SK-N-SH treated with all-trans-retinoic acid at 6 μM for 48 hours (cell line): ENCODE measurements at regions not wholly inside any gene's neighbourhood (a gene's known extent, or its start where the extent isn't known, plus 50 kb on each side); places are given as distances from the start of the nearest gene placed in this dataset.

Experiments
- ATAC-seq: fragments of 200-7000 bp; cut with Tn5 transposase; 3 replicates; pipeline ENCODE4 v1.9.1; 2020; ENCODE audit warnings: mild to moderate bottlenecking, moderate library complexity
- ARNTL ChIP-seq: fragments of 450-650 bp; formaldehyde crosslinking; IDR thresholded peaks from 2 replicates; pipeline ENCODE4 v1.5.0; 2020; ENCODE audit warnings: low read depth, mild to moderate bottlenecking, moderate library complexity, borderline replicate concordance
- BACH2 ChIP-seq: fragments of 250-450 bp; sonication (Bioruptor Pico); IDR thresholded peaks from 2 replicates; pipeline ENCODE4 v1.9.0; 2021; ENCODE audit warnings: mild to moderate bottlenecking, borderline replicate concordance
- CREB5 ChIP-seq: fragments of 250-450 bp; sonication (Bioruptor Pico); IDR thresholded peaks from 2 replicates; pipeline ENCODE4 v1.5.1; 2020; ENCODE audit warnings: low read depth, mild to moderate bottlenecking, moderate library complexity
- CSDC2 ChIP-seq: fragments of 250-450 bp; sonication (Bioruptor Pico); IDR thresholded peaks from 2 replicates; pipeline ENCODE4 v1.5.0; 2020; ENCODE audit warnings: mild to moderate bottlenecking, moderate library complexity
- CSRNP3 ChIP-seq: fragments of 250-450 bp; sonication (Bioruptor Pico); IDR thresholded peaks from 2 replicates; pipeline ENCODE4 v1.5.1; 2021; ENCODE audit warnings: mild to moderate bottlenecking, moderate library complexity
- ESRRG ChIP-seq: fragments of 250-450 bp; sonication (Bioruptor Pico); IDR thresholded peaks from 2 replicates; pipeline ENCODE4 v1.6.1; 2021; ENCODE audit warnings: mild to moderate bottlenecking
- ISL1 ChIP-seq: fragments of 250-450 bp; sonication (Bioruptor Pico); IDR thresholded peaks from 2 replicates; pipeline ENCODE4 v2.1.2; 2022; ENCODE audit warnings: mild to moderate bottlenecking, moderate library complexity
- OSR1 ChIP-seq: fragments of 250-450 bp; sonication (Bioruptor Pico); IDR thresholded peaks from 2 replicates; pipeline ENCODE4 v1.8.0; 2022; ENCODE audit warnings: moderate library complexity, mild to moderate bottlenecking, inconsistent platforms
- PATZ1 ChIP-seq: fragments of 250-450 bp; sonication (Bioruptor Pico); IDR thresholded peaks from 2 replicates; pipeline ENCODE4 v1.8.0; 2020; ENCODE audit warnings: mild to moderate bottlenecking, moderate library complexity, borderline replicate concordance
- POU6F1 ChIP-seq: fragments of 250-450 bp; sonication (Bioruptor Pico); IDR thresholded peaks from 2 replicates; pipeline ENCODE4 v1.8.0; 2021; ENCODE audit warnings: low read depth, mild to moderate bottlenecking, moderate library complexity, borderline replicate concordance
- PPARA ChIP-seq: fragments of 250-450 bp; sonication (Bioruptor Pico); IDR thresholded peaks from 2 replicates; pipeline ENCODE4 v1.5.0; 2020; ENCODE audit warnings: mild to moderate bottlenecking, borderline replicate concordance
- RARB ChIP-seq: fragments of 250-450 bp; sonication (Bioruptor Pico); IDR thresholded peaks from 2 replicates; pipeline ENCODE4 v1.8.0; 2021; ENCODE audit warnings: mild to moderate bottlenecking, moderate library complexity
- SNAI2 ChIP-seq: fragments of 250-450 bp; sonication (Bioruptor Pico); IDR thresholded peaks from 2 replicates; pipeline ENCODE4 v1.5.0; 2020; ENCODE audit warnings: mild to moderate bottlenecking, moderate library complexity
- TOX ChIP-seq: fragments of 250-450 bp; sonication (Bioruptor Pico); IDR thresholded peaks from 2 replicates; pipeline ENCODE4 v1.8.0; 2021; ENCODE audit warnings: mild to moderate bottlenecking, moderate library complexity, borderline replicate concordance
- TSHZ2 ChIP-seq: fragments of 250-450 bp; sonication (Bioruptor Pico); IDR thresholded peaks from 2 replicates; pipeline ENCODE4 v1.5.0; 2020; ENCODE audit warnings: mild to moderate bottlenecking, moderate library complexity
- ZC3H10 ChIP-seq: fragments of 250-450 bp; sonication (Bioruptor Pico); IDR thresholded peaks from 2 replicates; pipeline ENCODE4 v1.5.1; 2021; ENCODE audit warnings: mild to moderate bottlenecking, moderate library complexity
- ZFP3 ChIP-seq: fragments of 250-450 bp; sonication (Bioruptor Pico); IDR thresholded peaks from 2 replicates; pipeline ENCODE4 v1.5.0; 2020; ENCODE audit warnings: mild to moderate bottlenecking, moderate library complexity
- ZNF565 ChIP-seq: fragments of 450-650 bp; formaldehyde crosslinking; conservative IDR thresholded peaks from 2 replicates; pipeline ENCODE4 v1.5.0; 2020; ENCODE audit warnings: low read depth, mild to moderate bottlenecking, moderate library complexity
- ZNF70 ChIP-seq: fragments of 450-650 bp; formaldehyde crosslinking; IDR thresholded peaks from 2 replicates; pipeline ENCODE4 v1.5.0; 2020; ENCODE audit warnings: mild to moderate bottlenecking, moderate library complexity
- ZNF8 ChIP-seq: fragments of 450-650 bp; formaldehyde crosslinking; IDR thresholded peaks from 2 replicates; pipeline ENCODE4 v1.5.0; 2020; ENCODE audit warnings: mild to moderate bottlenecking, moderate library complexity

GRCh38 chr5:82414041-82414388, 135.9 kb upstream of the RPS23 start:
- TF ChIP-seq BACH2 (no peak), ARNTL (CRISPR knock-in tag) (no peak), ZNF565 (no peak), RARB (CRISPR knock-in tag) (no peak), OSR1 (CRISPR knock-in tag) (no peak), SNAI2 (CRISPR knock-in tag) (no peak), CSRNP3 (no peak), ZNF8 (no peak), TOX (CRISPR knock-in tag) (no peak), ZC3H10 (CRISPR knock-in tag) (no peak), POU6F1 (no peak), ZNF70 (CRISPR knock-in tag) (no peak), PATZ1 (CRISPR knock-in tag) (no peak), PPARA (no peak), ESRRG (CRISPR knock-in tag) (no peak)
- ATAC-seq: peak; percentile 52

- TF ChIP-seq ISL1: peak; percentile 48; the same call in 1 of the 2 replicates
- TF ChIP-seq OSR1 (CRISPR knock-in tag): no peak
- peak; percentile 65 for ATAC-seq
Observed at GRCh38 chr5:82413302-82414040, 135.3 kb upstream of the RPS23 start.

GRCh38 chr5:82408033-82408432, 129.9 kb upstream of the RPS23 start:
- no peak for ATAC-seq
- TF ChIP-seq ESRRG (CRISPR knock-in tag): no peak
- TF ChIP-seq CSDC2 (CRISPR knock-in tag): no peak
- TF ChIP-seq ZNF70 (CRISPR knock-in tag): no peak
- TF ChIP-seq CSRNP3: no peak
- no peak for TF ChIP-seq ARNTL (CRISPR knock-in tag)
- no peak for TF ChIP-seq ZFP3 (CRISPR knock-in tag)
- no peak for TF ChIP-seq SNAI2 (CRISPR knock-in tag)
- TF ChIP-seq TSHZ2 (CRISPR knock-in tag): no peak
- no peak for TF ChIP-seq PPARA
- no peak for TF ChIP-seq CREB5 (CRISPR knock-in tag)
- TF ChIP-seq ISL1: no peak
- no peak for TF ChIP-seq POU6F1
